ENCODE measurements at regions not wholly inside any gene's neighbourhood (a gene's known extent, or its start where the extent isn't known, plus 50 kb on each side); places are given as distances from the start of the nearest gene placed in this dataset.

- H3K27me3 ChIP-seq (replicated peaks; ENCODE audit: insufficient read depth), result no peaks in the 10 kb centered on the region
- TF ChIP-seq POLR2A (IDR thresholded peaks at IDR 0.05) (no peak), POLR2AphosphoS5 (IDR thresholded peaks at IDR 0.05) (no peak)
- TF ChIP-seq, protein P1, sequence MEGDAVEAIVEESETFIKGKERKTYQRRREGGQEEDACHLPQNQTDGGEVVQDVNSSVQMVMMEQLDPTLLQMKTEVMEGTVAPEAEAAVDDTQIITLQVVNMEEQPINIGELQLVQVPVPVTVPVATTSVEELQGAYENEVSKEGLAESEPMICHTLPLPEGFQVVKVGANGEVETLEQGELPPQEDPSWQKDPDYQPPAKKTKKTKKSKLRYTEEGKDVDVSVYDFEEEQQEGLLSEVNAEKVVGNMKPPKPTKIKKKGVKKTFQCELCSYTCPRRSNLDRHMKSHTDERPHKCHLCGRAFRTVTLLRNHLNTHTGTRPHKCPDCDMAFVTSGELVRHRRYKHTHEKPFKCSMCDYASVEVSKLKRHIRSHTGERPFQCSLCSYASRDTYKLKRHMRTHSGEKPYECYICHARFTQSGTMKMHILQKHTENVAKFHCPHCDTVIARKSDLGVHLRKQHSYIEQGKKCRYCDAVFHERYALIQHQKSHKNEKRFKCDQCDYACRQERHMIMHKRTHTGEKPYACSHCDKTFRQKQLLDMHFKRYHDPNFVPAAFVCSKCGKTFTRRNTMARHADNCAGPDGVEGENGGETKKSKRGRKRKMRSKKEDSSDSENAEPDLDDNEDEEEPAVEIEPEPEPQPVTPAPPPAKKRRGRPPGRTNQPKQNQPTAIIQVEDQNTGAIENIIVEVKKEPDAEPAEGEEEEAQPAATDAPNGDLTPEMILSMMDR (IDR thresholded peaks at IDR 0.05), result no peak
- DNase-seq (ENCODE audit: low spot score), result no peak
- WGBS, result 100% methylated on average over 2 of the region's 2 CpGs
- H3K9me3 ChIP-seq, result no peaks in the 10 kb centered on the region
- no peak overlapping the region for H3K4me3 ChIP-seq
- no peaks in the 10 kb centered on the region for H3K36me3 ChIP-seq
- H3K4me1 ChIP-seq (replicated peaks), result no peaks in the 10 kb centered on the region
- no peak overlapping the region for H3K27ac ChIP-seq
- intact Hi-C loops (cut with DNase I), result no loop called here
Observed at GRCh38 chr18:10217211-10217610, 237.2 kb upstream of the APCDD1 start.

DNA sequence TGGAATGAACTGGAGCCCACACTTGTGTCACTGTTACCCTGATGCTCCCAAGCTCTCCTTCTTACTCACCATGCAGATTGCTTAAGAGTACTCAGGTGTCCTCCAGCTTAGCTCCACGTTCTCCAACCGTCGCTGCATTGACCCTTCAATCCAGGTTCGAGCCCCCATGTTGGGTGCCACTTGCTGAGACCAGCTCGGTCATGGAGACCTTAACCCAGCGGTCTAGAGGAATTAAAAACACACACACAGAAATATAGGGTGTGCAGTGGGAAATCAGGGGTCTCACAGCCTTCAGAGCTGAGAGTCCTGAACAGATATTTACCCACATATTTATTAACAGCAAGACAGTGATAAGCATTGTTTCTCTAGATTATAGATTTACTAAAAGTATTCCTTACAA lies 229.1 kb upstream of the APCDD1 start:
- 99% methylated on average over 6 of the region's 6 CpGs for WGBS
- H3K9me3 ChIP-seq, result no peaks in the 10 kb centered on the region
- intact Hi-C loops (cut with DNase I), result no loop called here
- TF ChIP-seq, protein P1 (IDR thresholded peaks at IDR 0.05), result no peak
- TF ChIP-seq POLR2A (IDR thresholded peaks at IDR 0.05), result no peak
- no peak for TF ChIP-seq POLR2AphosphoS5 (IDR thresholded peaks at IDR 0.05)
- no peaks in the 10 kb centered on the region for H3K4me1 ChIP-seq (replicated peaks)
- DNase-seq (ENCODE audit: low spot score), result no peak
- no peaks in the 10 kb centered on the region for H3K27me3 ChIP-seq (replicated peaks; ENCODE audit: insufficient read depth)
- H3K27ac ChIP-seq, result no peak overlapping the region
- H3K36me3 ChIP-seq, result no peaks in the 10 kb centered on the region
- no peak overlapping the region for H3K4me3 ChIP-seq

- Histone ChIP-seq H3K27ac (no peak overlapping the region), H3K27me3 (replicated peaks; ENCODE audit: insufficient read depth) (no peaks in the 10 kb centered on the region), H3K36me3 (no peaks in the 10 kb centered on the region), H3K4me3 (no peak overlapping the region), H3K9me3 (no peaks in the 10 kb centered on the region), H3K4me1 (replicated peaks) (no peaks in the 10 kb centered on the region)
- 86% methylated on average over 2 of the region's 2 CpGs for WGBS
- no peak for DNase-seq (ENCODE audit: low spot score)
- TF ChIP-seq, protein P1 (IDR thresholded peaks at IDR 0.05), result no peak
- TF ChIP-seq POLR2A (IDR thresholded peaks at IDR 0.05) (no peak), POLR2AphosphoS5 (IDR thresholded peaks at IDR 0.05) (no peak)
- intact Hi-C loops (cut with DNase I), result no loop called here
Observed at GRCh38 chr18:10226971-10227370, 227.5 kb upstream of the APCDD1 start.

GRCh38 chr18:10228326-10228725 lies 226.1 kb upstream of the APCDD1 start:
- Histone ChIP-seq H3K36me3 (no peaks in the 10 kb centered on the region), H3K9me3 (no peaks in the 10 kb centered on the region)
- intact Hi-C loops (cut with DNase I), result no loop called here

GRCh38 chr18:10229458-10229857 lies 225.0 kb upstream of the APCDD1 start:
- TF ChIP-seq, protein P1 (IDR thresholded peaks at IDR 0.05), result no peak
- TF ChIP-seq POLR2A (IDR thresholded peaks at IDR 0.05), result no peak
- no peak for TF ChIP-seq POLR2AphosphoS5 (IDR thresholded peaks at IDR 0.05)
- H3K4me3 ChIP-seq, result no peak overlapping the region
- DNase-seq (ENCODE audit: low spot score), result no peak
- intact Hi-C loops (cut with DNase I), result no loop called here
- no peaks in the 10 kb centered on the region for H3K36me3 ChIP-seq
- 91% methylated on average over 3 of the region's 3 CpGs for WGBS
- H3K9me3 ChIP-seq, result no peaks in the 10 kb centered on the region
- no peak overlapping the region for H3K27ac ChIP-seq
- H3K4me1 ChIP-seq (replicated peaks), result no peaks in the 10 kb centered on the region
- no peaks in the 10 kb centered on the region for H3K27me3 ChIP-seq (replicated peaks; ENCODE audit: insufficient read depth)

More at GRCh38 chr18:10228326-10228725, 226.1 kb upstream of the APCDD1 start:
- Histone ChIP-seq H3K4me3 (no peak overlapping the region), H3K27me3 (replicated peaks; ENCODE audit: insufficient read depth) (no peaks in the 10 kb centered on the region), H3K27ac (no peak overlapping the region), H3K4me1 (replicated peaks) (no peaks in the 10 kb centered on the region)
- no peak for TF ChIP-seq POLR2AphosphoS5 (IDR thresholded peaks at IDR 0.05)
- TF ChIP-seq, protein P1 (IDR thresholded peaks at IDR 0.05), result no peak
- no peak for TF ChIP-seq POLR2A (IDR thresholded peaks at IDR 0.05)
- no peak for DNase-seq (ENCODE audit: low spot score)

All from prostate gland (tissue), 2 donors.